NCI-H187 treated with DMSO at 0.1 percent for 48 hours (cell line): ENCODE measurements at regions not wholly inside any gene's neighbourhood (a gene's known extent, or its start where the extent isn't known, plus 50 kb on each side); places are given as distances from the start of the nearest gene placed in this dataset.

Source experiments
- DNase-seq: peaks from one replicate; lab custom pipeline; 2025; lab: John Stamatoyannopoulos, UW

DNA sequence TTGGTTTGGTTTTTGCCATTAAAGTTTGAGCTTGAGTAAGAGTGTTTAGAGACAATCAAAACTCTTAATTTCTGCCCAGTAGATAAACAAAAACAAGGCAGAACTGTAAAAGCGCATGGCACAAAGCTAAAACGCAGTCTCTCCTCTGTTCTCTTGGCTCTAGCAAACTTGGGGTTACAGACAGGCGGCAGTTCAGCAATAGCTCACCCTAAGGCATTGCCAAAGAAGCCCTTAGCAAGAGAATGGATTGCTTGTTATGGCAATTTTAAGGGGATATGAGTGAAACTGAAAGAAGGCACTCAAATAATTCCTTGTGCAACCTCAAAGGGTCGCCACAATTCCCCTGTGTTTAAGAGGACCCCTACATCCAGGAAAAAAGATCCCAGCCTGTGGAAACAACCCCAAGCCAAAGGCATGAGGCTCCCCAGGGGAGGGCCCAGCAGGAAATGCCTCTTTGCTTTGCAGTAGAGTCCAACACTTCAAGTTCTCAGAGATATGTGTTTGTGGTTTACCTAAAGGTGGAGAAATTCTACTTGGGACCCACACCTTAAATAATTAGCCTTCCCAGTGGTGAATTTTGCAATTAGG is 317.0 kb upstream of the MPDZ start:
- DNase-seq, result no peak

GRCh38 chr9:13590996-13591395 is 311.5 kb upstream of the MPDZ start:
- DNase-seq, result no peak

GRCh38 chr9:13589034-13589737 is 309.7 kb upstream of the MPDZ start:
- no peak for DNase-seq

GRCh38 chr9:13588151-13589033 is 308.9 kb upstream of the MPDZ start:
- no peak for DNase-seq

DNA sequence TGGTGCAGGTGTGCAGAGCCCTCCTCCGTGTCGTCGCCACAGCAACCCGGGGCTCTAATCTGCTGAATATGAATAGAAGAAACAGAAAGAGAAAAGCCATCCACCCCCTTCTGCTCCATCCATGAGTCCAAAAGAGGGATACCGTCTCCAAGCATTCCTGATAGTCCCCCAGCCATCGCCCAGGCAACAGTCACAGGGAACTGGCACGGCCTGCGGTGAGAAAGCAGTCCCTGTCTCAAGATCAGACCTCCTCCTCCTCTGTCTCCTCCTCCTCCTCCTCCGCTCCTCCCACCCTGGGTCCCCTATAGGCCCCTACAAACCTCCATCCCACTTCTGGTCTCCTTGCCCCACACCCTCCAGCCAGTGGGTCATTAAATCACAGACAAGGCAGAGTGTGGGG is 308.1 kb upstream of the MPDZ start:
- no peak for DNase-seq

DNA sequence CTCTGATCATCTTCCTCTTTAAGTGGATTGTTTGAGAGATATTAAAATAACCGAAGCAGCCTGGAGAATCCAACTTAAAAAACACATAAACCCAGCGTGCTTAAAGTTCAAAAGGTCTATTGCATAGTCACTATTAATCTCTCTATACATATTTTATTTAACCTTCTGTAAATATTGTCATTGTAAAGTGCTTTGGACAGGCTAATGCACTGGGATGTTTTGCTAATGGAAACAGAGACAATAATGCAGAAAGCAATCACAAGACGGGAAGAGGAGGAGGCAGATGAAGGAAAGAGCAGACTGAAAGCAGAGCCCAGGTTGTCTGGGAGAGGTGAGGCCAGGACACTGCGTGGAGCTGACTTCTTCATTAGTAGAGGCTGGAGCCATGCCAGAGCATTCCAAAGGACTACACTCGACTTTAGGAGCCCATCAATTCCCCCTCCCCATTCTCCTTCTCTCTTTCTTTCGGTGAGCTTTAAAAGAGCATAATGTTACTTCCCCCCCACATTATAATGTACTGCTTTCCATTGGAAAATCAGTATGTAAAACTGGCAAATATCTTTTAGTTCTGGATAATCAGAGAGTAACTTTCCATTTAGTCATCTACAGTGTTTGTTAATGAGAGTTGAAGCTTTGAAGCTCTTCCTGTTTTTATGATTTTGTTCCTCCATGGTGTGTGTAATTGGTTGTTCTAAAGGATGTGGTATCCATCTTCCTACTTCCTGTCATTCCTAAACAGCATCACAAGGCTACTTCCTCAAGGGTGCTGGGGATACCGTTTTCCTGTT is 307.3 kb upstream of the MPDZ start:
- no peak for DNase-seq

- DNase-seq, result no peak
These were observed 301.3 kb upstream of the MPDZ start for GRCh38 chr9:13580760-13581159.

DNA sequence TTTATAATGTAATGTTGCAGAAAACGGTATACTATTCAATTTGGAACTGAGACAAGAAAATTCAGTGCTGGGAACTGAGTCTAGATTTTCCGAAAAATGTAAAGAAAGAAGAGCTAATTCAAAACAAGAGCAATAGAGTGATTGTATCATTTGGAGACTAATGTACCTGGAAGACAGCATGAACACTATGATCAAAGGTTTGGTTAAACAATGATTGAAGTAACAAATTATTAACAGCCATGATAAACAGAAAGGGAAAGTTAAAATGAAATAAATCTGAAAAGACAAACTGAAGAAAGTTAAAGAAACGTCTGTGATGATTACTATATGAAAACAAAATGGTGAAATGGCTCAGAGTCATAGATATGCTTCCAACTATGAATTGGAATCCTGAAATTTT is 300.6 kb upstream of the MPDZ start:
- DNase-seq, result no peak

DNA sequence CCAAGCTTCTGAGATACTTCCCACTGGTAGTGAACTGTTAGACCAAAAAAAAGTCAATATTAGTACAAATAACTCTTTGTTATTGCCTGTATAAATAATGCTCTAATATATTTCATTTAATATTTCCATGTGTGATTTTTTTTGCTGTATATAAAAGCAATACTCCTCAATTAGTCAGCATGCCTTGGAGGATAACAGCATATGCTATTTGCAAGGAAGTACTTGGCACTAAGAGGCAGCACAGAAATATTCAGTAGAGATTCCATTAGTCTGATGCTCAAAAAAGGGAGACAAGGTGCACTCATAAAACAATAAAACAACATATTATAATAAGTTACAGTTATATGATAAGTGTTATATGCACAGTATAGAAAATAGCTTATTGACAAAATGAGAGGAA is 296.6 kb upstream of the MPDZ start:
- DNase-seq, result no peak

- no peak for DNase-seq
These were observed 296.1 kb upstream of the MPDZ start for GRCh38 chr9:13575558-13575957.

GRCh38 chr9:13570068-13570974 is 290.8 kb upstream of the MPDZ start:
- DNase-seq, result no peak

GRCh38 chr9:13569602-13570067 is 290.1 kb upstream of the MPDZ start:
- no peak for DNase-seq

DNA sequence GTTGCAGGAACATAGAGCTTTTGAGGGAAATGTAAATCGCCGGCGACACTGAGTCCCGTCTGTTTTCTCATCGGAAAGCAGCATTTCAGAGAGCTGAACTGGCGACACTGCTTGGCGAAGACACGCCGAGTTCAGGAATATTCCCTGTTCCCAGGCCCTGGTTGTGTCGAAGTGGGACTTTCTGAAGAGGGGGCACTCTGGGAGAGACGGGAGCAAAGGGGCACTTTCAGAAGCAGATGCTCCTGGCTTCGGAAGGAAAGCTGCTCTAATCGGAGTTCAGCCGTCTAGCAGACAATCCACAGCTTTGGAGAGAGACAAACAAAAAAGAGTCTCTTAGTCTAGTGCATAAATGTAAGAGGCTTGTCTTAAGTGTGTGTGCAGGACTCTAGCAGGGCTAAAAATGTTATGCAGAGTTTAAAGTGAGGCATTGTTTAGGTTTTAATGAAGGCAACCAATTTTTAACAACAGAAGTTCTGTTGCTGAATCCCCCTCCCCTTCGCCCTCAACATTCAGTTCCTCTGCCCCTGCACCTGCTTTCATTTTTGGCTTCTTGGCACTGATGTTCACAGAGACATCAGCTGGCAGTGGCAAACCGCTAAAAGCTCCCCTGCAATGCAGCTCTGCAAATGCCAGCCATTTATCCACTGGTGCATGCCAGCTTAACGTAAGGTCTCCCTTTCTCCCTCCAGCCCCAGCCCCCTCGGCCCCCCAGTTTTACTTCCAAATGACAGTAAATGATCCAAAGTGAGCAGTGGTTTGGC is 289.5 kb upstream of the MPDZ start:
- no peak for DNase-seq

DNA sequence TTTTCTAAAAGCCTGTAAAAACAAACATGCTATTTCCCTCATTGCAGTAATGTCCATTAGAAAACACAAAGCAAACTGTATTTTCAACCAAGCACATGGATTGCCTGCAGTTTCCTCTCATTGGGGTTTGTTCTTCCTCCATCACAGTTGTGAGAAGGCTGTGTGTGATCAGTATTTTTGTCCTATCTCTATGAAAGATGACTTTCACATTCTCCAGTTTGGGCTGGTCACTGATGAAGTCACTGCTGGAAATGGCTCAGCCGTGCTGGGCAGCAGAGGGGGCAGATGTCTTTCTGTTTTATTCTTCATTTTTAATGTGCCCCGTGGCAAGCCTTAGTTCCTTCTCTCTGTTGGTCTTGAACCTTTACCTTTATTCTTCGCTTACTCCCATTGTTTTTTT is 288.9 kb upstream of the MPDZ start:
- no peak for DNase-seq

DNA sequence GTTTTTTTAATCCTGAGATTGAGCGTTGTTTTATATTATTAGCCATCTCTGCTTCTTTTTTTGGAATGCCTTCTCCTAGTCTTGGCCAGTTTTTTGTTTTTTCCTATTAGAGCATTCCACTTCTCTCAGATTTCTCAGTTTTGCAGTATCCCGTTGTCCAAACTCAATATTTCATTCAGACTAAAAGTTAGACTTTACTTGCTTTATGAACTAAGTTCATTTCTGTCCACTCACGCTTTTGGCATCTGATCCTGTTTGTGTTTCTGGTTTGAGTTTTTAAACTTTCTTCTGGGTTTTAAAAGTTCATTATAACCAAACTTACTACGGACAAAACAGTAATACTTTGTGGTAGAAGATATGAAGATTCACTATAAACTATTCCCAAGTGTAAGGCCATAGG is 288.3 kb upstream of the MPDZ start:
- DNase-seq, result no peak

DNA sequence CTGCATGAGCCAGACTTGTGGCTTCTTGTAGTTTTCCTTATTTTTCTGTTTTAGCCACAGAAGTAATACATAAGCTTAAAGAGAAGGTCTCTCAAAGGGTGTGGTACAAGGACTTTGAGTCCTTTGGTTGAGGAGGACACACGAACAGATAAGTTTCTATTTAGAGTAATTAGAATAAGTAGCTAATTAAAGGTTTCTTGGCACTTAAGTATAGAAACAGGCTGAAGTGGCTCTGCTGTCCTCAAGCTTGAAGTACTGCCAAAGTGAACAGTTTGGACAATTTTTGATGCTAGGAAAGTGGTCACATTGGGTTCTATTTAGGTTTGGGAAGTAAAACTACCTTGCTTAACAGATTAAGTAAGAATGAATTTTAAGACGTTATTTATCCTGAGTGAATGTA is 278.3 kb upstream of the MPDZ start:
- no peak for DNase-seq

DNA sequence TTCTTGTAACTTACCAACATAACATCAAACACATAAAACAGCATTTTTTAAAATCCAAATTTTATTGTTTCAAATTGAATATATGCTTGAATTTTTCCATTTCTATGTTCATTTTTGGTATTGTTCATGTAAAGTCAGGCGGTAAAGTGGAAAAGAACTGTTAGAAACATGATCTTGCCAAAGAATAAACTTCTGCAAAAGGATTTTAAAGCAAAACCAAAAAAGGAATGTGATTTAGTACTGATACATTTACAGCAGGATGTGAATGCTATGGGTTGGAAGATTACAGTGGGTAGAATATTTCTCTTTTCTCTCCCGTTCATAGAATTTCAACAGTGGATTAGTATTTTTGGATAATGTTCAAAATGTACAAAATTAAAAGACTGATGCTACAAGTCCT is 277.2 kb upstream of the MPDZ start:
- DNase-seq, result no peak

DNA sequence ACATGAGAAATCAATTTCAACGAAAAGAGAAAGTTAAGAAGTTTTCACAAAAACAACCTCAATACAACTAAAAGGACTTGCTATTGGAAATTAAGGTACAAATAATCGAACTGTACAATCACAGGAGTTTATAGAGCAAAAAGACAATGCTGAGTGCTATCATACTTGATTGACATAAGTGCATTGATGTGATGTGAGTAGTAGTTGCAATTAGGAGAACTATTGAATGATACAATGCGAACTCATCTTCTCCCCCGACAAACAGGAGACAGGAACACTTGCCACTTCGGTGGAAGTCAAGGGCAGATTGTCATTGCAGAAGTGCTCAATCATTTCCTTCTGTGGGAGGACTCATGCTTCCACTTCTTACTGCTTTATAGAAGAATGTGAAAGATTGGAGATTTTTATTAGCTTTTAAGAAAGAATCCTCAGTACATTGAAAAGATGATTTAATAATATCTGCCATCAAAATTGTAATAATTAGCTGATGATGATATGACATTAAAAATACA is 276.6 kb upstream of the MPDZ start:
- DNase-seq, result no peak

DNA sequence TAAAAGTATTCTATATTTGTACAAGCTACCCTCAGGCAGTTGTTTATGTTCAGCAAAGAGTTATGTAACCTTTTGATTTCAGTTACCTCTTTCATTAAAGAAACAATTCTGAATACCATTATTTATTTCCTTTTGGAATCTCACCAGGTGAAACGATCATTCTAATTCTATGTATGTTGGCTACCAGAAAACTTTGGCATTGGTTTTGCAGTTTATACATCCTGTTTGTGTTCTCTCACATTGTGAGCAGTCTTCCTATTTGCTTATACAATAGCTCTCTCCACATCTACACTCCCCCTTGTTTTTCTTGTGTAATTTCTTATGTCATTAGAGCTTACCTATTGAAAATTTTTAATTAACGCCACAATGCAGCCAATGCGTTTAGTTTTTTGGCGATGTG is 276.0 kb upstream of the MPDZ start:
- DNase-seq, result no peak

DNA sequence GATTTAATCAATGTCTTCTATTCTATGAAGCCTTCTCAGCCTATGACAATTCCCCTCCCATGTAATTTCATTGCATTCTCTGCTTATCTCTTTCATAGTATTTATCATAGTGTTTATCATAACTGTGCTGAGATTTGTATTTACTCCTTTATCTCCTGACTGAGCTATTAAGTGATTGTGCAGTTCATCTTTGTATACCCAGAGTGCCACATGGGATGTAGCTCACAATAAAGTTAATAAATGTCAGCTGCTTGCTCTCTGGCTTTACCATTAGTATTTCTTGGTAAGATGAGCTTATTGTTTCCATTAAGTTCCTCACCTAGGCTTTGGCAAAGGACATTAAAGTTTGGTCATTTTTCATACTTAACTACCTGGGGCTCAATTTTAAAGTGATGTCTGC is 275.1 kb upstream of the MPDZ start:
- no peak for DNase-seq
